ENCODE measurements at regions not wholly inside any gene's neighbourhood (a gene's known extent, or its start where the extent isn't known, plus 50 kb on each side); places are given as distances from the start of the nearest gene placed in this dataset.

GRCh38 chr1:83491930-83492329, 507.0 kb downstream of the TTLL7 start:
- TF ChIP-seq SIN3A (IDR thresholded peaks at IDR 0.05; ENCODE audit: borderline replicate concordance, insufficient read depth, low read length) (no peak), FOXP2 (optimal IDR thresholded peaks at IDR 0.05; ENCODE audit: borderline replicate concordance, extremely low read depth, extremely low read length, insufficient read depth) (no peak)

DNA sequence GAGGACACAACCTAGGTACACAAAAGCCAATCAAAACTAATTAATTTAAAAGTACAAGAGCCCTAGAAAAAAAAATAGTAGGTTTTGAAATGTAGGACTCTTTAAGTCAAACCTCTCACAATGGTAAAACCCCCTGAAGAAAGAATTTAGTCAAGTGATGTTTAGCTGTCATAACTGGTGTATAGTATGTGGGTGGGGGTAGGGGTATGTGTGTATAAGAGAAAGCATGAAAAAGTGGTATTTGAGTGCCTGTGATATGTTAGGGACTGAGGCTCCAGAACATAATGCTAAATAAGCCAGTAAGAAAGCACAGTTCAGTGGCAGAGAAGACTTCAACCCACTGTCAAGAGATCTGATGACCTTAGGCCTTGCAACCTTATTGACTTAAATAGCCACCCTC, 507.9 kb downstream of the TTLL7 start:
- TF ChIP-seq, protein P1, sequence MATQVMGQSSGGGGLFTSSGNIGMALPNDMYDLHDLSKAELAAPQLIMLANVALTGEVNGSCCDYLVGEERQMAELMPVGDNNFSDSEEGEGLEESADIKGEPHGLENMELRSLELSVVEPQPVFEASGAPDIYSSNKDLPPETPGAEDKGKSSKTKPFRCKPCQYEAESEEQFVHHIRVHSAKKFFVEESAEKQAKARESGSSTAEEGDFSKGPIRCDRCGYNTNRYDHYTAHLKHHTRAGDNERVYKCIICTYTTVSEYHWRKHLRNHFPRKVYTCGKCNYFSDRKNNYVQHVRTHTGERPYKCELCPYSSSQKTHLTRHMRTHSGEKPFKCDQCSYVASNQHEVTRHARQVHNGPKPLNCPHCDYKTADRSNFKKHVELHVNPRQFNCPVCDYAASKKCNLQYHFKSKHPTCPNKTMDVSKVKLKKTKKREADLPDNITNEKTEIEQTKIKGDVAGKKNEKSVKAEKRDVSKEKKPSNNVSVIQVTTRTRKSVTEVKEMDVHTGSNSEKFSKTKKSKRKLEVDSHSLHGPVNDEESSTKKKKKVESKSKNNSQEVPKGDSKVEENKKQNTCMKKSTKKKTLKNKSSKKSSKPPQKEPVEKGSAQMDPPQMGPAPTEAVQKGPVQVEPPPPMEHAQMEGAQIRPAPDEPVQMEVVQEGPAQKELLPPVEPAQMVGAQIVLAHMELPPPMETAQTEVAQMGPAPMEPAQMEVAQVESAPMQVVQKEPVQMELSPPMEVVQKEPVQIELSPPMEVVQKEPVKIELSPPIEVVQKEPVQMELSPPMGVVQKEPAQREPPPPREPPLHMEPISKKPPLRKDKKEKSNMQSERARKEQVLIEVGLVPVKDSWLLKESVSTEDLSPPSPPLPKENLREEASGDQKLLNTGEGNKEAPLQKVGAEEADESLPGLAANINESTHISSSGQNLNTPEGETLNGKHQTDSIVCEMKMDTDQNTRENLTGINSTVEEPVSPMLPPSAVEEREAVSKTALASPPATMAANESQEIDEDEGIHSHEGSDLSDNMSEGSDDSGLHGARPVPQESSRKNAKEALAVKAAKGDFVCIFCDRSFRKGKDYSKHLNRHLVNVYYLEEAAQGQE (IDR thresholded peaks at IDR 0.05; ENCODE audit: insufficient read depth in 1 of 2, low read depth in 2 of 2, low read length in 2 of 2), result no peak
- TF ChIP-seq TAF1 (IDR thresholded peaks at IDR 0.05; ENCODE audit: borderline replicate concordance, insufficient read depth, low read length) (no peak), FOXP2 (optimal IDR thresholded peaks at IDR 0.05; ENCODE audit: borderline replicate concordance, extremely low read depth, extremely low read length, insufficient read depth) (no peak), POLR2AphosphoS5 (IDR thresholded peaks at IDR 0.05; ENCODE audit: low read depth, low read length) (no peak), SIN3A (IDR thresholded peaks at IDR 0.05; ENCODE audit: borderline replicate concordance, insufficient read depth, low read length) (no peak)

GRCh38 chr1:83418558-83418957, 580.4 kb downstream of the TTLL7 start:
- TF ChIP-seq SIN3A (IDR thresholded peaks at IDR 0.05; ENCODE audit: borderline replicate concordance, insufficient read depth, low read length) (no peak), POLR2AphosphoS5 (IDR thresholded peaks at IDR 0.05; ENCODE audit: low read depth, low read length) (no peak), FOXP2 (optimal IDR thresholded peaks at IDR 0.05; ENCODE audit: borderline replicate concordance, extremely low read depth, extremely low read length, insufficient read depth) (no peak), TAF1 (IDR thresholded peaks at IDR 0.05; ENCODE audit: borderline replicate concordance, insufficient read depth, low read length) (no peak)
- TF ChIP-seq, protein P1 (IDR thresholded peaks at IDR 0.05; ENCODE audit: insufficient read depth in 1 of 2, low read depth in 2 of 2, low read length in 2 of 2), result no peak

DNA sequence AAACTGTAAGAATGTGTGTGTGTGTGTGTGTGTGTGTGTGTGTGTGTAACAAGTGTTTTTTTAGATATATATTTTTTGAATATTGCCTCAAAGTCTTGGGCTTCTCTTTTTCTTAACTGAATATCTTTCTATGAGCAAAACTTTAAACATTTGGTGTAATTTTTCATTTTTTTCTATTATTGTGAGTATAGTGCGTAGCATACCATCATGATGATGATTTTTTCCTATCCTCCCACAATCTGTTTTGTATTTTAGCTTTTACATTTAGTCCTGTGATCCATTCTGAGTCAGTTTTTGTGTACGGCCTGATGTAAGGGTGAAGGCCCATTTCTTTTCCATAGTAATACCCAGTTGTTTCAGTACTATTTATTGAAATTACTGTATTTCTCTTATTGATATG, 680.6 kb downstream of the TTLL7 start:
- TF ChIP-seq POLR2AphosphoS5 (IDR thresholded peaks at IDR 0.05; ENCODE audit: low read depth, low read length) (no peak), TAF1 (IDR thresholded peaks at IDR 0.05; ENCODE audit: borderline replicate concordance, insufficient read depth, low read length) (no peak), SIN3A (IDR thresholded peaks at IDR 0.05; ENCODE audit: borderline replicate concordance, insufficient read depth, low read length) (no peak), FOXP2 (optimal IDR thresholded peaks at IDR 0.05; ENCODE audit: borderline replicate concordance, extremely low read depth, extremely low read length, insufficient read depth) (no peak)
- TF ChIP-seq, protein P1 (IDR thresholded peaks at IDR 0.05; ENCODE audit: insufficient read depth in 1 of 2, low read depth in 2 of 2, low read length in 2 of 2), result no peak

DNA sequence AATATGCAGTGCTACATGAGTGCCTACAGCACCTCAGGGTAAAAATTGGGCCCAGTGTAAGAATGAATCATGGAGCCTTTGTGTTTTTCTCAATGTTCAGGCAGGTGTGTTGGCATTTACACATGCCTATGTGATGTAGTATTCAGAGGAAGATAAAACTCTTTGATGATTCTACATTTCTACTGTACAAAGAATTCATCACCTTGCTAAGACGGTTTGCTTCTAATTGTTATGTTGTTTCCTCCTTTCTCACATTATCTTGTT, 867.3 kb downstream of the TTLL7 start:
- TF ChIP-seq, protein P1 (IDR thresholded peaks at IDR 0.05; ENCODE audit: insufficient read depth in 1 of 2, low read depth in 2 of 2, low read length in 2 of 2), result no peak
- TF ChIP-seq POLR2AphosphoS5 (IDR thresholded peaks at IDR 0.05; ENCODE audit: low read depth, low read length) (no peak), TAF1 (IDR thresholded peaks at IDR 0.05; ENCODE audit: borderline replicate concordance, insufficient read depth, low read length) (no peak), FOXP2 (optimal IDR thresholded peaks at IDR 0.05; ENCODE audit: borderline replicate concordance, extremely low read depth, extremely low read length, insufficient read depth) (no peak), SIN3A (IDR thresholded peaks at IDR 0.05; ENCODE audit: borderline replicate concordance, insufficient read depth, low read length) (no peak)
